H1 (cell line): ENCODE measurements at regions not wholly inside any gene's neighbourhood (a gene's known extent, or its start where the extent isn't known, plus 50 kb on each side); places are given as distances from the start of the nearest gene placed in this dataset.

ENCODE experiments used
- CTCF ChIA-PET: fragments of 300-600 bp; sonication (Branson Sonifier 250); formaldehyde crosslinking; loops from one replicate; lab custom pipeline; 2021; ENCODE audit not compliant: partially characterized antibody; lab: Charles Lee
- POLR2A ChIA-PET: fragments of 300-600 bp; sonication (Branson Sonifier 250); formaldehyde crosslinking; loops from one replicate; lab custom pipeline; 2021; ENCODE audit warnings: inconsistent platforms; ENCODE audit not compliant: partially characterized antibody; lab: Charles Lee
- DNase-seq, 2 experiments: peaks; one replicate each; pipeline versions ENCODE4 v3.0.0 to v3.0.0-alpha.2; 2010 to 2022; ENCODE audit warnings: low spot score in 2 of 2, low read depth in 1 of 2, mixed read lengths in 1 of 2
- FAIRE-seq: peaks from 2 replicates; lab custom pipeline; 2011; peaks lifted over from hg19 to GRCh38; lab: Jason Lieb, UNC
- H2AFZ ChIP-seq: 2 replicates; pipeline ENCODE4 v1.8.1; 2012; ENCODE audit warnings: low read length, inconsistent platforms
- H2AK5ac ChIP-seq: 2 replicates; pipeline ENCODE4 v1.6.1; 2013; ENCODE audit warnings: low read depth, low read length
- H2BK120ac ChIP-seq: replicated peaks from 2 replicates; pipeline ENCODE3; 2013; ENCODE audit warnings: low read depth, low read length, inconsistent platforms
- H2BK12ac ChIP-seq: 2 replicates; pipeline ENCODE4 v1.6.1; 2013; ENCODE audit warnings: low read depth, low read length
- H2BK15ac ChIP-seq: 2 replicates; pipeline ENCODE4 v1.6.1; 2013; ENCODE audit warnings: low read length
- H2BK20ac ChIP-seq: 2 replicates; pipeline ENCODE4 v1.6.1; 2013; ENCODE audit warnings: low read length
- H2BK5ac ChIP-seq: 2 replicates; pipeline ENCODE4 v1.6.1; 2013; ENCODE audit warnings: low read depth, low read length
- H3K14ac ChIP-seq: 2 replicates; pipeline ENCODE4 v1.6.1; 2013; ENCODE audit warnings: inconsistent platforms; ENCODE audit not compliant: insufficient read length
- H3K18ac ChIP-seq: 2 replicates; pipeline ENCODE4 v1.6.1; 2013; ENCODE audit warnings: low read length; ENCODE audit errors: extremely low read depth
- H3K23ac ChIP-seq: 2 replicates; pipeline ENCODE4 v1.6.1; 2013; ENCODE audit warnings: inconsistent platforms; ENCODE audit not compliant: insufficient read length
- H3K23me2 ChIP-seq: 2 replicates; pipeline ENCODE4 v1.6.1; 2013; ENCODE audit warnings: low read depth, low read length
- H3K27ac ChIP-seq: 2 replicates; pipeline ENCODE4 v1.6.1; 2011; ENCODE audit warnings: low read depth, low read length, inconsistent platforms
- H3K27me3 ChIP-seq, 4 experiments: replicated peaks in 1 of 4; 1 replicate in 1 of 4; 2 replicates in 3 of 4; pipeline versions ENCODE4 v1.6.1 to v1.8.1; 2011 to 2013; ENCODE audit warnings: low read length in 3 of 4, mild to moderate bottlenecking in 3 of 4, inconsistent platforms in 2 of 4, mixed read lengths in 2 of 4, moderate library complexity in 1 of 4; ENCODE audit not compliant: control insufficient read depth in 3 of 4, insufficient read depth in 3 of 4; ENCODE audit errors: extremely low read depth in 1 of 4
- H3K36me3 ChIP-seq, 4 experiments: 2 replicates each; pipeline versions ENCODE4 v1.6.1 to v1.8.1; 2011 to 2013; ENCODE audit warnings: mild to moderate bottlenecking in 4 of 4, low read length in 3 of 4, moderate library complexity in 2 of 4, control low read depth in 1 of 4, inconsistent platforms in 1 of 4; ENCODE audit not compliant: insufficient read depth in 4 of 4, control insufficient read depth in 2 of 4
- H3K4ac ChIP-seq: replicated peaks from 2 replicates; pipeline ENCODE3; 2013; ENCODE audit warnings: low read length, low read depth, mixed read lengths, inconsistent platforms; ENCODE audit not compliant: insufficient read length
- H3K4me1 ChIP-seq, 4 experiments: replicated peaks in 1 of 4; 1 replicate in 1 of 4; 2 replicates in 3 of 4; pipeline versions ENCODE4 v1.6.1 to v1.8.1; 2011 to 2013; ENCODE audit warnings: low read length in 3 of 4, inconsistent platforms in 2 of 4, mixed read lengths in 1 of 4; ENCODE audit not compliant: insufficient read depth in 4 of 4, control insufficient read depth in 3 of 4
- H3K4me2 ChIP-seq, 2 experiments: 2 replicates each; pipeline versions ENCODE4 v1.6.1 to v1.8.1; 2011 to 2013; ENCODE audit warnings: low read depth in 2 of 2, low read length in 2 of 2, control low read depth in 1 of 2, inconsistent platforms in 1 of 2, mild to moderate bottlenecking in 1 of 2; ENCODE audit not compliant: insufficient read depth in 1 of 2
- H3K4me3 ChIP-seq, 4 experiments: fragments of 200-600, 300-600 bp in 1 of 4; sonication (generic), shearing (Covaris generic), sonication (Bioruptor Twin) in 1 of 4; 2 replicates each; pipeline versions ENCODE4 v1.5.1 to v1.8.1; 2011 to 2016; ENCODE audit warnings: low read length in 4 of 4, low read depth in 3 of 4, control low read depth in 2 of 4, inconsistent platforms in 2 of 4, mild to moderate bottlenecking in 2 of 4, mixed read lengths in 1 of 4, moderate library complexity in 1 of 4; ENCODE audit not compliant: insufficient read depth in 2 of 4; ENCODE audit errors: extremely low read depth in 1 of 4
- H3K56ac ChIP-seq: replicated peaks from 2 replicates; pipeline ENCODE3; 2013; ENCODE audit warnings: low read depth, mild to moderate bottlenecking, mixed read lengths, low read length, inconsistent platforms; ENCODE audit not compliant: insufficient read length
- H3K79me1 ChIP-seq: 2 replicates; pipeline ENCODE4 v1.6.1; 2013; ENCODE audit warnings: low read depth, low read length, control low read depth
- H3K79me2 ChIP-seq, 2 experiments: 2 replicates each; pipeline versions ENCODE4 v1.6.1 to v1.8.1; 2012 to 2013; ENCODE audit warnings: low read length in 2 of 2, mild to moderate bottlenecking in 2 of 2, inconsistent platforms in 1 of 2; ENCODE audit not compliant: insufficient read depth in 2 of 2, control insufficient read depth in 1 of 2
- H3K9ac ChIP-seq, 4 experiments: replicated peaks in 1 of 4; 1 replicate in 1 of 4; 2 replicates in 3 of 4; pipeline versions ENCODE4 v1.6.1 to v1.8.1; 2011 to 2013; ENCODE audit warnings: low read depth in 3 of 4, low read length in 3 of 4, control low read depth in 2 of 4, mild to moderate bottlenecking in 2 of 4, moderate library complexity in 2 of 4, inconsistent platforms in 1 of 4; ENCODE audit errors: extremely low read depth in 1 of 4
- H3K9me3 ChIP-seq, 2 experiments: 2 replicates each; pipeline versions ENCODE4 v1.6.1 to v1.8.1; 2012 to 2013; ENCODE audit warnings: mild to moderate bottlenecking in 2 of 2, moderate library complexity in 2 of 2, control low read depth in 1 of 2, inconsistent platforms in 1 of 2, low read depth in 1 of 2, low read length in 1 of 2, mixed read lengths in 1 of 2; ENCODE audit not compliant: insufficient read depth in 2 of 2
- H4K20me1 ChIP-seq, 2 experiments: replicated peaks in 1 of 2; 2 replicates each; pipeline versions ENCODE3 to v1.8.1; 2011 to 2013; ENCODE audit warnings: inconsistent platforms in 2 of 2, low read length in 2 of 2, mild to moderate bottlenecking in 1 of 2; ENCODE audit not compliant: insufficient read depth in 2 of 2, control insufficient read depth in 1 of 2
- H4K5ac ChIP-seq: 2 replicates; pipeline ENCODE4 v1.6.1; 2013; ENCODE audit warnings: low read length, low read depth, mixed read lengths, inconsistent platforms; ENCODE audit not compliant: insufficient read length
- H4K8ac ChIP-seq: 2 replicates; pipeline ENCODE4 v1.8.0; 2013; ENCODE audit warnings: mild to moderate bottlenecking, moderate library complexity, low read length, inconsistent platforms; ENCODE audit not compliant: insufficient read depth; ENCODE audit errors: extremely low read depth
- H4K91ac ChIP-seq: replicated peaks from 2 replicates; pipeline ENCODE3; 2013; ENCODE audit warnings: low read length, mixed read lengths, inconsistent platforms; ENCODE audit not compliant: insufficient read length
- CREB1 ChIP-seq: IDR thresholded peaks from 2 replicates; pipeline ENCODE4 v1.6.1; 2012; ENCODE audit warnings: inconsistent platforms
- FOSL1 ChIP-seq: IDR thresholded peaks from 2 replicates; pipeline ENCODE4 v1.6.1; 2011; ENCODE audit warnings: mild to moderate bottlenecking, low read depth, low read length, moderate library complexity; ENCODE audit not compliant: insufficient read depth
- GTF2F1 ChIP-seq: IDR thresholded peaks from 2 replicates; pipeline ENCODE4 v1.6.1; 2012; ENCODE audit warnings: low read depth, low read length, improper control_type of control experiment, borderline replicate concordance
- PHF8 ChIP-seq: fragments of 200-600 bp; sonication (generic); conservative IDR thresholded peaks from 2 replicates; pipeline ENCODE4 v1.7.1; 2012; ENCODE audit warnings: low read depth, mild to moderate bottlenecking, inconsistent platforms, low read length, moderate library complexity
- POU5F1 ChIP-seq: IDR thresholded peaks from 2 replicates; pipeline ENCODE4 v1.6.1; 2011; ENCODE audit warnings: low read depth, mild to moderate bottlenecking, low read length, moderate library complexity
- SRF ChIP-seq: IDR thresholded peaks from 2 replicates; pipeline ENCODE4 v1.6.1; 2011; ENCODE audit warnings: mild to moderate bottlenecking, low read depth, low read length, moderate library complexity
- TCF12 ChIP-seq: IDR thresholded peaks from 2 replicates; pipeline ENCODE4 v1.6.1; 2011; ENCODE audit warnings: low read depth, mild to moderate bottlenecking, low read length
- TEAD4 ChIP-seq: IDR thresholded peaks from 2 replicates; pipeline ENCODE4 v1.6.1; 2012; ENCODE audit warnings: low read depth, low read length, inconsistent platforms, mixed read lengths
- YY1 ChIP-seq: IDR thresholded peaks from 2 replicates; pipeline ENCODE4 v1.6.1; 2011; ENCODE audit warnings: low read depth, mild to moderate bottlenecking, low read length
- WGBS, 2 experiments: shearing (Covaris generic) in 1 of 2; methylation state at CpG; one replicate each; pipeline versions ENCODE4 v1.1.6 to v1.1.7; 2013 to 2015; ENCODE audit warnings: low lambda C conversion rate in 2 of 2, mixed read lengths in 2 of 2, inconsistent platforms in 1 of 2, low coverage in 1 of 2, missing lambda C conversion rate in 1 of 2; ENCODE audit not compliant: insufficient replicate concordance in 2 of 2, insufficient coverage in 1 of 2, insufficient read length in 1 of 2; ENCODE audit errors: extremely low coverage in 1 of 2, missing lambda C conversion rate in 1 of 2; 5-methylcytosine and 5-hydroxymethylcytosine counted together

GRCh38 chr4:57854748-57855147, 744.6 kb upstream of the IGFBP7 start:
- Histone ChIP-seq H3K4me2 (no peak overlapping the region), H3K27ac (no peak overlapping the region), H3K9me3 (no peaks in the 10 kb centered on the region), H2BK12ac (no peak overlapping the region), H3K27me3 (no peaks in the 10 kb centered on the region), H2BK15ac (no peak overlapping the region), H2BK120ac (no peak overlapping the region), H4K20me1 (no peaks in the 10 kb centered on the region), H2AFZ (no peak overlapping the region), H3K18ac (no peak overlapping the region), H3K23me2 (no peaks in the 10 kb centered on the region), H3K23ac (no peak overlapping the region), H3K56ac (no peak overlapping the region), H3K14ac (no peak overlapping the region), H3K4me3 (no peak overlapping the region), H4K8ac (no peak overlapping the region), H3K36me3 (no peaks in the 10 kb centered on the region), H3K4me1 (no peaks in the 10 kb centered on the region), H3K79me2 (no peaks in the 10 kb centered on the region), H2BK5ac (no peak overlapping the region), H4K91ac (no peak overlapping the region), H2AK5ac (no peak overlapping the region), H3K79me1 (no peaks in the 10 kb centered on the region), H3K9ac (no peak overlapping the region), H2BK20ac (no peak overlapping the region), H4K5ac (no peak overlapping the region), H3K4ac (no peak overlapping the region)
- ChIA-PET CTCF (no interaction called here), POLR2A (no interaction called here)
- WGBS, 2 experiments: 82% methylated on average over 3 of the region's 3 CpGs; no CpG with 5 or more reads in 1 of the 2 experiments
- FAIRE-seq: no peak
- TF ChIP-seq POU5F1: no peak
- no peak for TF ChIP-seq PHF8
- no peak for TF ChIP-seq TCF12
- no peak for TF ChIP-seq GTF2F1
- no peak for TF ChIP-seq CREB1
- TF ChIP-seq TEAD4: no peak
- TF ChIP-seq FOSL1: no peak
- TF ChIP-seq SRF: no peak
- no peak for TF ChIP-seq YY1
- no peak for DNase-seq
